CD4-positive, alpha-beta T cell treated with Interleukin-17A for 1 hour (primary cell): ENCODE measurements at regions not wholly inside any gene's neighbourhood (a gene's known extent, or its start where the extent isn't known, plus 50 kb on each side); places are given as distances from the start of the nearest gene placed in this dataset.
A peak's percentile ranks its signal among the peaks of the same experiment; 100 is the strongest.

ENCODE experiments used
- DNase-seq: peaks from one replicate; pipeline ENCODE4 v3.0.0-alpha.2; 2020

DNA sequence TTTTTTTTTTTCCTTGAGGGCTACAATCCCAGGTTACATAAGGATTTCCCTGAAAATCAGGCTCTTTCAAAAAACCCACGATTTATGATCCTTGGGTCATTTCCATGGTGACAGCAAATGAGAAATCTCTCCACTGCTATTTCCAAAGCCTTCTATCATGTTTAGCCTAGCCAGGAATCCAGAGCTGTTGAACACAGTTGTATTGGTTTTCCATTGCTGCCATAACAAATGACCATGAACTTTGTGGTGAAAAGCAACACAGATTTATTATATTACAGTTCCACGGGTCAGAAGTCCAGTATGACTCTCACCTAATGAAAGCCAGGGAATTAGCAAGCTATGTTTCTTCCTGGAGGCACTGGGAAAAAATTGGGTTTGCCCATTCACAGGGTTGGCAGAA lies 106.6 kb downstream of the MAF start:
- no peak for DNase-seq

- DNase-seq, result no peak
These were observed 108.5 kb downstream of the MAF start for GRCh38 chr16:79492036-79492435.

DNA sequence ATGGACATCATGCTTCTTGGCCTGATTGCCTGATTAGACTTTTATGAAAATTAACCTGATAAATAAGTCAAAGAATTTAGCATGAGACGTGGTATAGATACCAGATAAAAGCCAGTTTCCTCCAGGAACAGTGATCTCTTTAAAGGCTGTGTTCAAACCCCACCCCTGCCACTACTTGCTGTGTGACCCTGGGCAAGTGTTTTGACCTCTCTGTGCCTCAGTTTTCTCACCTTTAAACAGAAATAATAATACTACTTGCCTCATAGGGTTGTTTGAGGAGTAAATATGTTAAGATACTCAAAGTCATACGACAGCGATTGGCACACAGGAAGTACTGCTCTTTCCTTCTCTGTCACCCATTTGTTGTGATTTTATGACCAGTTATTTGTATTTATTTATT lies 115.5 kb downstream of the MAF start:
- DNase-seq, result no peak

DNA sequence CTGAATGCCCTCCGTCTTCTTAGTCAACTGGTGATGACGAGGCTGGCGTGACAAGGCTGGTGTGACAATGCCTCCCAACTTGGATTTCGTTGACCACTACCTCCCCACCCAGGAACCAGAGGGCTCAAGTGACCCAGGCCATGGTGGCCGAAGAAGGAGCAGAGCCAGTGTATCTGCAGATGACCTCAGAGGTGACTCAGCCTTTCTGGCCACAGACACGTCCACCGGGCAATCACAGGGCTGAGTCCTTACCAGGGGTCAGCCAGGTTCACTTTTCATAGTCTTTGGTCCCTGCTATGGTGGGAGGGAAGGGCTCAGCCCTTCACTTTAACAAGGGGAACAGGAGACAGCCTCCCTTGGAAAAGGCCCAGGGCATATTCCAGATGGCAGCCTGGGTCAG lies 116.3 kb downstream of the MAF start:
- DNase-seq, result no peak

GRCh38 chr16:79483336-79483735 lies 117.2 kb downstream of the MAF start:
- no peak for DNase-seq

- no peak for DNase-seq
These were observed 118.5 kb downstream of the MAF start for GRCh38 chr16:79482011-79482410.

- DNase-seq, result no peak
These were observed 119.6 kb downstream of the MAF start for GRCh38 chr16:79480929-79481328.

DNA sequence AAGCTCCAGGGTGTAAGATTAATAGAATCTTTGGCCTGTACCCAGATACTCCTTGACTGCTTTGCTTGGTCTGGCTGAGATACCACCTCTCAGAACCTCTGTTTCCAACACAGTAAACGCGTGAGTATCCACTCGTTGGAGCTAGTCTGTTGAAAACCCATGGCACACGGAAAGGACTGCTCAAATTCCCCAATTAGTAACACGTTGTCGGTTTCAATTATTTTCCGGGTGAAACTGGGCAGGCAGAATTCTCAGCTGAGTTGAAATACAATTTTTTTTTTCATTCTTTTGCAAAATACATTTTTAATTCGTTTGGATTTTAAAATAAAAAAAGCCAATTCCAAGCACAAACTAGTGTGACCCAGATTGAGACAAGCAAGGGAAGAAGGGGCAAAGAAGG lies 120.5 kb downstream of the MAF start:
- DNase-seq, result no peak

GRCh38 chr16:79476580-79476979 lies 124.0 kb downstream of the MAF start:
- DNase-seq, result no peak

GRCh38 chr16:79475841-79476240 lies 124.7 kb downstream of the MAF start:
- no peak for DNase-seq

DNA sequence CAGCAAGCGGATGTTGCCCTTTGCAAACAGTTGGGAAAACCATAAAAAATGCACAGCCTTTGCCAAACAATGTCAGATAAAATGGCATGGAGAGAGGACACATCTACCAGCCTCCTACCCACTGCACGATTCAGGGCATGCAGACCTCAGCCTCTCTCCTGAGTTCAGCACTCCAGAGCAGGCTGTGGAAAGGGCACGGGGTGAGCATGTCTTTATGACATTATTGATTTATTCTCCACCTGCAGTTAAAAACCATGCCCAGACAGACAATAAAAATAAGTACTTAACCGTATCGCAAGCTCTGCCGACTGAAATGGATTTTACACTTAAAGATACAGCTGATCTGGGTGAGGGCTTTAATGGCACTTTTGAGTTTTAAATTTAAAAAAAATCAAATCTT lies 127.1 kb downstream of the MAF start:
- no peak for DNase-seq

GRCh38 chr16:79472426-79472825 lies 128.1 kb downstream of the MAF start:
- no peak for DNase-seq

GRCh38 chr16:79469999-79470398 lies 130.5 kb downstream of the MAF start:
- DNase-seq, result no peak

DNA sequence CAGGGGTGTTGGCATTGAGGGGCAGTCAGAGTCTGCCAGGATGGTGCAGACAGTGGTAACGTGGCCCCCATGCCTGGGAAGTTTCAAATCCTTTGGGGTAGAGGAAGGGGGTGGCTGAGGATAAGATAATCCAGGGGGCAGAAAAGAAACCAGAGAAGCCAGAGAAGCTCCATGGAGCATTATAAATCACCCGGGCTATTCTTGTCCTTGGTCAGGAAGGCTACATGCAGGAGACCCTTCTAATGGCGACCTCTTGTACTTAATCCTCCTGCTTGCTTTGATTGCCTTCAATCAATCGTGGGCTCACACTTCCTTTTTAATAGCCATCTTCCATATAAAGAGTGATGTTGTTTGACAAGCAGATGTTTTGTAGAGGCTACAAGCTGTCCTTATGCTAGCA lies 131.9 kb downstream of the MAF start:
- DNase-seq, result no peak

DNA sequence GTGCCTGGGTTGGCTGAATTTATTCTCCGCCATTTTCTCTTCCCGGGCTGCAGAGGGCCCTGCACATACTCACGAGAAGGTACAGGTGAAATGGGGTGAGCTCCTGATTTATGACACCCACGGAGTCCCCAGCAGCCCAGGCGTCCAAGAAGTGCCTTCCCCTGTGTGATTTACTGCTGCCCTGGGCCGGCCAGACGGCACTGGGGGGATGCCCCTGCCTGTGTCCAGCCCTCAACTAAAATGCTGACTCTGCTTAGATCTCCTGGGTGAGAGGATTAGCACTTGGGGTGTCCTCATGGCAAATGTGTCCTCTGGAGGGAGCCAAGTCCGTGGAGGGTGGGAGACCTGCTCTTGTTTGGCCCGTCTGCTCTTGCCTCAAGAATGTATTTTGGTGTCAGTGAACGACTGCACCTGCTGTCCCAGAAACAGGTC lies 132.4 kb downstream of the MAF start:
- no peak for DNase-seq

GRCh38 chr16:79466111-79466510 lies 134.4 kb downstream of the MAF start:
- DNase-seq, result no peak

GRCh38 chr16:79463841-79464240 lies 136.7 kb downstream of the MAF start:
- DNase-seq, result no peak

GRCh38 chr16:79456036-79456435 lies 144.5 kb downstream of the MAF start:
- DNase-seq, result no peak

- no peak for DNase-seq
These were observed 147.9 kb downstream of the MAF start for GRCh38 chr16:79452671-79453070.

- peak; percentile 21 for DNase-seq
These were observed 149.2 kb downstream of the MAF start for GRCh38 chr16:79451196-79451816.

GRCh38 chr16:79449900-79450299 lies 150.6 kb downstream of the MAF start:
- DNase-seq, result no peak

DNA sequence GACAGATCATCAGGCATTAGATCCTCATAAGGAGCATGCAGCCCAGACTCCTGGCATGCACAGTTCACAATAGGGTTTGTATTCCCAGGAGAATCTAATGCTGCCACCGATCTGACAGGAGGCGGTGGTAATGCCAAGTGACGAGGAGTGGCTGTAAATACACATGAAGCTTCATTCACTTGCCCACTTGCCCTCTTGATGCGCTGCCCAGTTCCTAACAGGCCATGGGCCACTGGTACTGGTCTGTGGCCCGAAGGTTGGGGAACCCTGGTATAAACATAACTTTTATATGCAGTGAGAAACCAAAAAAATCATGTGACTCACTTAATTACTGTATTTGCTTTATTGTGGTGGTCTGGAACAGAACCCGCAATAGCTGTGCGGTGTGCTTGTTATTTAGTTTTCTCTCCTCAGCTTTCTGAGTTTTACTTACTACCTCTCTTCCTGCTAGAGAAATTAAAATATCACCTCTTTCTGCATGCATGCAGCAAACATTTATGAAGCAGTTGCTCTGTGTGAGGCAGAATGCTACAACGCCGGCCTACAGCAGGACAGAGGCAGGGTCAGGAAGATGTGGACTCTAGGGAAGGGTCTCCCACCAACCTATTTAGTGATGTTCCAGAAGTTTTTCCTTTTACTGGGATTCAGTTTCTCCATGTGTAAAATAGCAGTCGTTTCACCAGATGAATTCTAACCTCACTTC lies 151.3 kb downstream of the MAF start:
- DNase-seq, result no peak

- no peak for DNase-seq
These were observed 156.0 kb downstream of the MAF start for GRCh38 chr16:79444572-79444971.

DNA sequence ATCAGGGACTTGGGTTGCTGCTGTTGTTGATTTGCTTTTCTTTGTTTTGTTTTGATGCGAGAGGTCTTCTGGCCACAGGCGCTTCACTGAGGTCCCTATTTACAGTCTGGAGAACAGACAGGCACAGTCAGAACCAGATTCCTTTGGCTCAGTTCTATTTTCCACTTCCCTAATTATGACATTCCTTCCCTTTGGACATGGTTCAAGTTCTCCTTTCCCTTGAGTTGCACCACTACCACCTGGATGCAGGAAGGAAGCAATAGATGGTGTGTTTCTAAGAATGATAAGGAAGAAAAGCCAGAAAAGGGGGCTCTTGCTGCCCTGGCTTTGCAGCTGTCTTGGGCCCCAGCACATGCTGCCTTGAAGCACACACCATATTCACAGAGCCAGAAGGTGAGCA lies 160.6 kb downstream of the MAF start:
- DNase-seq, result no peak
